ENCODE measurements at regions not wholly inside any gene's neighbourhood (a gene's known extent, or its start where the extent isn't known, plus 50 kb on each side); places are given as distances from the start of the nearest gene placed in this dataset.

GRCh38 chr4:100799761-100800539 is 282.1 kb upstream of the EMCN start (continued):
- TF ChIP-seq, protein P1, sequence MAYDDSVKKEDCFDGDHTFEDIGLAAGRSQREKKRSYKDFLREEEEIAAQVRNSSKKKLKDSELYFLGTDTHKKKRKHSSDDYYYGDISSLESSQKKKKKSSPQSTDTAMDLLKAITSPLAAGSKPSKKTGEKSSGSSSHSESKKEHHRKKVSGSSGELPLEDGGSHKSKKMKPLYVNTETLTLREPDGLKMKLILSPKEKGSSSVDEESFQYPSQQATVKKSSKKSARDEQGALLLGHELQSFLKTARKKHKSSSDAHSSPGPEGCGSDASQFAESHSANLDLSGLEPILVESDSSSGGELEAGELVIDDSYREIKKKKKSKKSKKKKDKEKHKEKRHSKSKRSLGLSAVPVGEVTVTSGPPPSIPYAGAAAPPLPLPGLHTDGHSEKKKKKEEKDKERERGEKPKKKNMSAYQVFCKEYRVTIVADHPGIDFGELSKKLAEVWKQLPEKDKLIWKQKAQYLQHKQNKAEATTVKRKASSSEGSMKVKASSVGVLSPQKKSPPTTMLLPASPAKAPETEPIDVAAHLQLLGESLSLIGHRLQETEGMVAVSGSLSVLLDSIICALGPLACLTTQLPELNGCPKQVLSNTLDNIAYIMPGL (CRISPR knock-in tag; IDR thresholded peaks at IDR 0.05), result no peak
- TF ChIP-seq, protein P2, sequence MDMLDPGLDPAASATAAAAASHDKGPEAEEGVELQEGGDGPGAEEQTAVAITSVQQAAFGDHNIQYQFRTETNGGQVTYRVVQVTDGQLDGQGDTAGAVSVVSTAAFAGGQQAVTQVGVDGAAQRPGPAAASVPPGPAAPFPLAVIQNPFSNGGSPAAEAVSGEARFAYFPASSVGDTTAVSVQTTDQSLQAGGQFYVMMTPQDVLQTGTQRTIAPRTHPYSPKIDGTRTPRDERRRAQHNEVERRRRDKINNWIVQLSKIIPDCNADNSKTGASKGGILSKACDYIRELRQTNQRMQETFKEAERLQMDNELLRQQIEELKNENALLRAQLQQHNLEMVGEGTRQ (CRISPR knock-in tag; IDR thresholded peaks at IDR 0.05), result no peak
- no peak for TF ChIP-seq ERG (CRISPR knock-in tag; IDR thresholded peaks at IDR 0.05)

GRCh38 chr4:100797791-100798190 is 280.0 kb upstream of the EMCN start:
- no peak for TF ChIP-seq FOXK1 (CRISPR knock-in tag; IDR thresholded peaks at IDR 0.05)
- no peak for TF ChIP-seq FOXP4 (CRISPR knock-in tag; IDR thresholded peaks at IDR 0.05)
- TF ChIP-seq AR (CRISPR knock-in tag; IDR thresholded peaks at IDR 0.05), result no peak
- TF ChIP-seq, protein P3, sequence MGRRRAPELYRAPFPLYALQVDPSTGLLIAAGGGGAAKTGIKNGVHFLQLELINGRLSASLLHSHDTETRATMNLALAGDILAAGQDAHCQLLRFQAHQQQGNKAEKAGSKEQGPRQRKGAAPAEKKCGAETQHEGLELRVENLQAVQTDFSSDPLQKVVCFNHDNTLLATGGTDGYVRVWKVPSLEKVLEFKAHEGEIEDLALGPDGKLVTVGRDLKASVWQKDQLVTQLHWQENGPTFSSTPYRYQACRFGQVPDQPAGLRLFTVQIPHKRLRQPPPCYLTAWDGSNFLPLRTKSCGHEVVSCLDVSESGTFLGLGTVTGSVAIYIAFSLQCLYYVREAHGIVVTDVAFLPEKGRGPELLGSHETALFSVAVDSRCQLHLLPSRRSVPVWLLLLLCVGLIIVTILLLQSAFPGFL (CRISPR knock-in tag; IDR thresholded peaks at IDR 0.05; ENCODE audit: borderline replicate concordance), result no peak
- TF ChIP-seq GABPB1 (CRISPR knock-in tag; IDR thresholded peaks at IDR 0.05), result no peak
- no peak for TF ChIP-seq NFE2L1 (CRISPR knock-in tag; IDR thresholded peaks at IDR 0.05)
- no peak for TF ChIP-seq ARID4B (CRISPR knock-in tag; IDR thresholded peaks at IDR 0.05; ENCODE audit: borderline replicate concordance)
- TF ChIP-seq FOXP1 (CRISPR knock-in tag; IDR thresholded peaks at IDR 0.05; ENCODE audit: borderline replicate concordance), result no peak
- TF ChIP-seq SMAD4 (CRISPR knock-in tag; IDR thresholded peaks at IDR 0.05), result no peak
- TF ChIP-seq ESRRA (CRISPR knock-in tag; IDR thresholded peaks at IDR 0.05; ENCODE audit: borderline replicate concordance), result no peak
- TF ChIP-seq TP53 (CRISPR knock-in tag; IDR thresholded peaks at IDR 0.05), result no peak
- no peak for TF ChIP-seq NFATC4 (CRISPR knock-in tag; IDR thresholded peaks at IDR 0.05)
- Mint-ChIP-seq H3K4me3 (no peak overlapping the region), H3K4me1 (peaks cover 15% of the 10 kb centered on the region), H3K27me3 (ENCODE audit: low read depth) (no peaks in the 10 kb centered on the region), H3K9me3 (peaks cover 8% of the 10 kb centered on the region), H3K27ac (no peak overlapping the region), H3K36me3 (no peaks in the 10 kb centered on the region)
- no peak for ATAC-seq
- CTCF ChIA-PET, result no interaction called here
- POLR2A ChIA-PET, result no interaction called here
- no peak for DNase-seq (ENCODE audit: low spot score)
